Choroid plexus epithelial cell (primary cell): ENCODE measurements at regions not wholly inside any gene's neighbourhood (a gene's known extent, or its start where the extent isn't known, plus 50 kb on each side); places are given as distances from the start of the nearest gene placed in this dataset.

Experiments used
- DNase-seq: peaks from one replicate; pipeline ENCODE4 v3.0.0-alpha.2; 2010; ENCODE audit warnings: low read depth
- H3K4me3 ChIP-seq: 2 replicates; pipeline ENCODE4 v1.5.1; 2011; ENCODE audit warnings: low read depth, mild to moderate bottlenecking, control low read depth, low read length, moderate library complexity
- TF ChIP-seq, protein P1 (sequence below): conservative IDR thresholded peaks from 2 replicates; pipeline ENCODE4 v1.5.1; 2011; ENCODE audit warnings: low read depth, mild to moderate bottlenecking, control low read depth, inconsistent platforms, low read length, moderate library complexity

DNA sequence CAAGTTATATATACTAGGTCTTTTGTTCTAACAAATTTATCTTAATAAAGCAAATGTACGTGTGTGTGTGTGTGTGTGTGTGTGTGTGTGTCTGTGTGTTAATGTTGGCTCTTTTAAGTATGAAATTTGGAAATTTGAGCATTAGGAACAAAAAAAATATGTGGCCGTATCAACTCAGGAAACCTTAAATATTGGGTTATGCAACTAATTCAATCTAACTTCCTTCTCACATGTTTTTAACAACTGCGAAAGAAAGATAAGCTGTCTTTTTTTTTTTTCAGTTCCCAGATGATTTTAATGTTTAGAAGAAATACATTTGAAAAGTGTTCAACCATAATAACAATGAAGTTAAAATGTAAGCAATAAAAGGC, 616.4 kb upstream of the ARID1B start:
- no peak overlapping the region for H3K4me3 ChIP-seq
- no peak for DNase-seq
- TF ChIP-seq, protein P1, sequence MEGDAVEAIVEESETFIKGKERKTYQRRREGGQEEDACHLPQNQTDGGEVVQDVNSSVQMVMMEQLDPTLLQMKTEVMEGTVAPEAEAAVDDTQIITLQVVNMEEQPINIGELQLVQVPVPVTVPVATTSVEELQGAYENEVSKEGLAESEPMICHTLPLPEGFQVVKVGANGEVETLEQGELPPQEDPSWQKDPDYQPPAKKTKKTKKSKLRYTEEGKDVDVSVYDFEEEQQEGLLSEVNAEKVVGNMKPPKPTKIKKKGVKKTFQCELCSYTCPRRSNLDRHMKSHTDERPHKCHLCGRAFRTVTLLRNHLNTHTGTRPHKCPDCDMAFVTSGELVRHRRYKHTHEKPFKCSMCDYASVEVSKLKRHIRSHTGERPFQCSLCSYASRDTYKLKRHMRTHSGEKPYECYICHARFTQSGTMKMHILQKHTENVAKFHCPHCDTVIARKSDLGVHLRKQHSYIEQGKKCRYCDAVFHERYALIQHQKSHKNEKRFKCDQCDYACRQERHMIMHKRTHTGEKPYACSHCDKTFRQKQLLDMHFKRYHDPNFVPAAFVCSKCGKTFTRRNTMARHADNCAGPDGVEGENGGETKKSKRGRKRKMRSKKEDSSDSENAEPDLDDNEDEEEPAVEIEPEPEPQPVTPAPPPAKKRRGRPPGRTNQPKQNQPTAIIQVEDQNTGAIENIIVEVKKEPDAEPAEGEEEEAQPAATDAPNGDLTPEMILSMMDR = no peak

DNA sequence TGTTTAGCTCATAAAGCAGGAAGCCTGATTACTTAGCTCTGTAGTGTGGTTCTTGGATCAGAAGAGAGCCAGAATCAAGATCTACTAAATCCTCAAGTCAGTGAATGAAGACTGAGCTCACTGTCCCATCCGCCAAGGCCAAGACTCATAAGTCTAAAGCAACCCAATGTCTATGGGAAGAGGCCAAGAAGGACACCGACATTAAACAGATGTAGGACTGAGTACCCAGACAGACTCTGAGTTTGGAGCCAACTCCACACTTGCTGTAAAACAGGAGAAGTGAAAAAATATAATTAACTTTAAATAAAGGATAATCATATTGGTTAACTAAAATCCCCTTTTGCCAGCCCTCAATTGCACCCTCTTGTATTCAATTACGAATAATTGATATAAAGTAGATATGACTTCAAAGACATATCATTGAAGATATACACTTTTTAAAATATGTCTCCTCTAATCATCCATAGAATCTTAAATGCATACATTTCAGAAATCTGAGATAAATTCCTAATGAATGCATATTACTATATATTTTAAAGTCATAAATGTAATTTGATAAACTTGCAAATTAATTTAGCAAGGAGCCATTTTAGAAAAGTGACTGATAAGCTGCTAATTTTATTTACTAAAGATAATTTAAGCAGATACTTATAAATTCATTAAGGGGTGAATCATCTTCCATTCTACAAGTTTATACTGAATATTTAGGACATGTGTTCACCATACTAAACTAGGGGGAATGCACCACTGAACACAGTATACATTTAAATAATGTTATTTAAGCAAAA, 617.0 kb upstream of the ARID1B start:
- TF ChIP-seq, protein P1 = no peak
- no peak overlapping the region for H3K4me3 ChIP-seq
- no peak for DNase-seq

DNA sequence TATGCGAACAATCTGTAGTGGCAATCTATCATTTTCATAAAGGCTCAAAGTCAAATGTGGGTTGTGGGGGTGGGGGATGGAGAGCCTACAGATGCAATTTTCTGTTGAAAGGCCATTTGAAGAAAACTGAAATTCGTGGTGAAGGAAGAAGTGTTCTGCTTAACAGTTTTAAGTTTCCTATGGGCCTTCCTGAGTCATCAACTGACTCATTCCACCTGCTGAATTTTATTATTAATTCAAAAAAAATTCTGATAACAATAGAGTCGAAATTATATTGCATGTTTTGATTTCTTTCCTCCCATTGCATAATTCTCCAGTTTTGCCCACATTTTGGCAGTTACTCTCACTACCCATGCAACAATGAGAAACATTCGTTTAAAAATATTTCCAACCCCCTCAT, 622.3 kb upstream of the ARID1B start:
- no peak overlapping the region for H3K4me3 ChIP-seq
- DNase-seq = no peak
- TF ChIP-seq, protein P1 = no peak

DNA sequence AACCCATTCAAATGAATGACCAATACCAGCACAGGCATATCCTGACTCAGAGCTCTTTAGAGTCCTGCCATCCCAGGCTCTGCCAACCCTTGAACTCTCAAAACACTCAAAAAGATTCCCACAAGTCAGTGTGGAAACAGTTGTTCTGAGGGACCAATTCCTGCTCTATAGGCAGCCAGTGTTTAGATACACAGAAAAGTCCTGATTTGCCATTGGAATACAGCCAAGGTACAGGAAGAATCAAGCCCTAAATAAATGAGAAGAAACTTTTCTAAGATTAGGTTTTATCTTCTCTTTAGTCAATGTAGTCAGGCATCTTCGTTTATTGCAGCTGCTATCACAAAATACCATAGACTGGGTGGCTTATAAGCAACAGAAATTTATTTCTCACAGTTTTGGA, 626.8 kb upstream of the ARID1B start:
- no peak for DNase-seq
- TF ChIP-seq, protein P1 = no peak
- no peak overlapping the region for H3K4me3 ChIP-seq

DNA sequence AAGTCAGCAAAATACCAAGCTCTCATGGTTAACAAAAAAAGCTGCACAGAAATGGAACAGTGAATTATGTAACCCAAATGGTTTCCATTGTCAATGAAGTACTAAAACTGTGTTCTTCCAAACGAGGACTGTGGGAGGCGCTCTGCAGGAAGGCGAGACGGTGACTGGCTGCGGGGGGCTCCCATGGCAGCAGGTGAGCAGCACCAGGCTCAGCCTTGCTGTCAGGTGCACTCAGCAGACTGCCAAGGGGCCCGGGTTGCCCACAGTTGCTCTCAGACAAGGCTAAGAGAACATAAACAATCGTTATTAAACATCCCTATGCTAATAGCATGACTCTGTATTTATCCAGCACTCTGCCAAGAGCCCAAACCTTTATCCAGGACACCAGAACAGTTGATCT, 630.3 kb upstream of the ARID1B start:
- DNase-seq = no peak
- TF ChIP-seq, protein P1 = no peak
- no peak overlapping the region for H3K4me3 ChIP-seq

DNA sequence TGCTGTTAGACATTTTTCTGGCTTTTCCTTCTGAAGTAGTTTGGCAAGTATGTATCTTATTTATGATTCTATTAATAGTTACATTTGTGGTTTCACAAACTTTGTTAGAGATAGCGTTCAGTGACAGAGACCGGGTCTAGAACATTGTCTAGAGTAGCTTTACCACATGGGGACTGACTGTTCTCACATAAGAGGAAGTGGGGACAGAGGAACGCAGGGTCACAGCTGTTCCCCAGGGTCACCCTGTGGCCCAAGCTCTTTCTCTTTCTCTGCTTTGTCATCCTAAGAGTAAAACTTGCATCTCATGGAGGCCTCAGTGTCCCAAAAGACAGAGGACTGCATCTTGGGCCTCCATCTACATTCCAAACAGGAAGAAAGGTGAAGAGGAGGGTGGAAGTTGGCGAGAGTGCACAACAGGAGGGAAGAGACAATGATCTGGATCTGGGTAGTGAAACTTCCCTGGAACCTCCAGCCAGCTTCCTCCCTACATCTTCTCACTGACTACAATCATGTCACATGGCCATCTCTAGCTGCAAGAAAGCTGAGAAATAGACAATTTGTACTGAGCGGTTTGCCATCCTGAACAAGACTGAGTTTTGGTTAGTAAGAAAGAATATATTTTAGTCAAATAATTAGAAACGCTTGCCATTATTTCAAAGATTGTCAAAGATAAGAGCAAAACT, 645.8 kb upstream of the ARID1B start:
- H3K4me3 ChIP-seq = no peak overlapping the region
- TF ChIP-seq, protein P1 = no peak
- DNase-seq = no peak

DNA sequence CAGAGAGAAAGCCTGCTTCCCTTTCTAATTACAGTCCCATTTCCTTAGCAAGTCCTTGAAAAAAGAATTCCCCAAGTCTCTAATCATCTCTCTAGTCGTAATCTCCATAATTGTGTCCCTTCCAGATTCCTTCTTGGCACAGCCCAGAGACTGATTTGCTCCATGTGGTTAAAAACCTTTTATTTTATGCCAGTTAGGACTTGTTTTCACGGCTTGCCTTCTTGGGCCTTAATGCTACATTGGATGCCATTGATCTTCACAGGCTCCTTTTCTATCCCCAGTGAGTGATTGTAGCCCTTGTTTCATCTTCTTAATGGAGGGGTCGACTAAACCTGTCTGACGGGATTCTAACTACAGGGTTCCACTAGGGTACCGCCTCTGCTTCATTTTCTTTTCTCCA, 650.6 kb upstream of the ARID1B start:
- H3K4me3 ChIP-seq = no peak overlapping the region
- no peak for DNase-seq
- TF ChIP-seq, protein P1 = no peak
